ENCODE measurements at regions not wholly inside any gene's neighbourhood (a gene's known extent, or its start where the extent isn't known, plus 50 kb on each side); places are given as distances from the start of the nearest gene placed in this dataset.

- H3K27ac ChIP-seq: no peak overlapping the region
- intact Hi-C loops (cut with DNase I; ENCODE audit: low total_unique reads): no loop called here
- no peak overlapping the region for H3K4me3 ChIP-seq
- H3K9me3 ChIP-seq: no peaks in the 10 kb centered on the region
- peak in 1 of 2 donors; percentile 5 for DNase-seq
- H3K4me1 ChIP-seq: no peaks in the 10 kb centered on the region
- H3K27me3 ChIP-seq: no peaks in the 10 kb centered on the region
- TF ChIP-seq CTCF (IDR thresholded peaks at IDR 0.05) (no peak), EP300 (IDR thresholded peaks at IDR 0.05) (no peak), POLR2A (IDR thresholded peaks at IDR 0.05) (no peak), POLR2AphosphoS5 (IDR thresholded peaks at IDR 0.05) (no peak)
- no peaks in the 10 kb centered on the region for H3K36me3 ChIP-seq
- WGBS, 5 donors: 47 to 70% (median 60%) methylated on average over 6 of the region's 6 CpGs
These were observed 88.5 kb downstream of the RPS12 start for GRCh38 chr6:132902901-132903300.

- Histone ChIP-seq H3K36me3 (no peaks in the 10 kb centered on the region), H3K27ac (no peak overlapping the region), H3K4me1 (no peaks in the 10 kb centered on the region), H3K9me3 (no peaks in the 10 kb centered on the region), H3K4me3 (no peak overlapping the region), H3K27me3 (no peaks in the 10 kb centered on the region)
- TF ChIP-seq EP300 (IDR thresholded peaks at IDR 0.05) (no peak), CTCF (IDR thresholded peaks at IDR 0.05) (no peak), POLR2AphosphoS5 (IDR thresholded peaks at IDR 0.05) (no peak), POLR2A (IDR thresholded peaks at IDR 0.05) (no peak)
- intact Hi-C loops (cut with DNase I; ENCODE audit: low total_unique reads): no loop called here
- no peak for DNase-seq
- 69 to 90% (median 88%) methylated on average over 1 of the region's 1 CpG for WGBS, 5 donors
These were observed 92.9 kb downstream of the RPS12 start for GRCh38 chr6:132907231-132907630.

GRCh38 chr6:132907914-132908313 lies 93.5 kb downstream of the RPS12 start:
- intact Hi-C loops (cut with DNase I; ENCODE audit: low total_unique reads): no loop called here
- H3K36me3 ChIP-seq: no peaks in the 10 kb centered on the region
- WGBS, 5 donors: 83 to 90% (median 88%) methylated on average over 7 of the region's 7 CpGs
- no peak for DNase-seq
- no peaks in the 10 kb centered on the region for H3K9me3 ChIP-seq
- H3K4me3 ChIP-seq: no peak overlapping the region
- H3K27ac ChIP-seq: no peak overlapping the region
- H3K27me3 ChIP-seq: no peaks in the 10 kb centered on the region
- no peaks in the 10 kb centered on the region for H3K4me1 ChIP-seq
- no peak for TF ChIP-seq POLR2A (IDR thresholded peaks at IDR 0.05)
- TF ChIP-seq EP300 (IDR thresholded peaks at IDR 0.05): no peak
- TF ChIP-seq CTCF (IDR thresholded peaks at IDR 0.05): no peak
- TF ChIP-seq POLR2AphosphoS5 (IDR thresholded peaks at IDR 0.05): no peak

- Histone ChIP-seq H3K9me3 (no peaks in the 10 kb centered on the region), H3K27me3 (no peaks in the 10 kb centered on the region), H3K27ac (no peak overlapping the region), H3K4me1 (no peaks in the 10 kb centered on the region), H3K36me3 (no peaks in the 10 kb centered on the region), H3K4me3 (no peak overlapping the region)
- no peak for TF ChIP-seq EP300 (IDR thresholded peaks at IDR 0.05)
- no peak for TF ChIP-seq CTCF (IDR thresholded peaks at IDR 0.05)
- no peak for TF ChIP-seq POLR2A (IDR thresholded peaks at IDR 0.05)
- TF ChIP-seq POLR2AphosphoS5 (IDR thresholded peaks at IDR 0.05): no peak
- intact Hi-C loops (cut with DNase I; ENCODE audit: low total_unique reads): no loop called here
- 28 to 66% (median 40%) methylated on average over 1 of the region's 1 CpG for WGBS, 5 donors
- no peak for DNase-seq
These were observed 95.4 kb downstream of the RPS12 start for GRCh38 chr6:132909742-132910141.
